Endothelial cell of umbilical vein (primary cell): ENCODE measurements at regions not wholly inside any gene's neighbourhood (a gene's known extent, or its start where the extent isn't known, plus 50 kb on each side); places are given as distances from the start of the nearest gene placed in this dataset.
"Not testable (repeated sequence)": the region's sequence is repeated elsewhere in the genome, so short reads cannot be mapped to it uniquely, and the experiment has no call there.

Experiments
- BruUV-seq: library from RNA; stranded (reverse); fragments of 400-500 nt; replicated peaks from 2 replicates; lab custom pipeline; 2021; lab: Mats Ljungman, UMichigan
- CTCF ChIA-PET: fragments of 300-600, 350-600 bp; sonication (Branson Sonifier 250); formaldehyde crosslinking; loops from one replicate; lab custom pipeline; 2021; ENCODE audit warnings: antibody characterized with exemption, inconsistent platforms; lab: Charles Lee
- POLR2A ChIA-PET: fragments of 300-600, 350-600 bp; sonication (Branson Sonifier 250); formaldehyde crosslinking; loops from one replicate; lab custom pipeline; 2021; ENCODE audit warnings: antibody characterized with exemption, inconsistent platforms; lab: Charles Lee
- DNase-seq: peaks from one replicate; pipeline ENCODE4 v3.0.0-alpha.2; 2011; ENCODE audit warnings: low read depth, low spot score
- FAIRE-seq: peaks from 2 replicates; lab custom pipeline; 2011; peaks lifted over from hg19 to GRCh38; lab: Jason Lieb, UNC
- H2AFZ ChIP-seq: 2 replicates; pipeline ENCODE4 v1.6.0; 2012; ENCODE audit warnings: low read depth, low read length, control low read depth, inconsistent platforms
- H3K27ac ChIP-seq: 2 replicates; pipeline ENCODE4 v1.5.1; 2011; ENCODE audit warnings: low read depth, mild to moderate bottlenecking, control low read depth, low read length, moderate library complexity; ENCODE audit not compliant: insufficient read depth
- H3K27me3 ChIP-seq, 2 experiments: 2 replicates each; pipeline versions ENCODE4 v1.6.0 to v1.6.1; 2011; ENCODE audit warnings: low read length in 2 of 2, mixed read lengths in 1 of 2; ENCODE audit not compliant: control insufficient read depth in 2 of 2, insufficient read depth in 2 of 2
- H3K36me3 ChIP-seq, 2 experiments: 2 replicates in 1 of 2; 3 replicates in 1 of 2; pipeline ENCODE4 v1.5.1; 2011; ENCODE audit warnings: low read length in 2 of 2, mild to moderate bottlenecking in 1 of 2, moderate library complexity in 1 of 2; ENCODE audit not compliant: control insufficient read depth in 2 of 2, insufficient read depth in 2 of 2; ENCODE audit errors: extremely low read depth in 1 of 2
- H3K4me1 ChIP-seq: 3 replicates; pipeline ENCODE4 v1.5.1; 2011; ENCODE audit warnings: mild to moderate bottlenecking, low read length; ENCODE audit not compliant: control insufficient read depth, insufficient read depth; ENCODE audit errors: extremely low read depth
- H3K4me2 ChIP-seq: 2 replicates; pipeline ENCODE4 v1.6.1; 2011; ENCODE audit warnings: low read length, control low read depth, mixed read lengths; ENCODE audit not compliant: insufficient read depth
- H3K4me3 ChIP-seq, 3 experiments: fragments of 200-600 bp in 1 of 3; sonication (generic), shearing (Covaris generic) in 1 of 3; replicated peaks in 1 of 3; 2 replicates each; pipeline ENCODE4 v1.5.1; 2011 to 2016; ENCODE audit warnings: control low read depth in 3 of 3, low read length in 3 of 3, mild to moderate bottlenecking in 2 of 3, inconsistent platforms in 1 of 3, low read depth in 1 of 3, moderate library complexity in 1 of 3; ENCODE audit not compliant: insufficient read depth in 1 of 3
- H3K79me2 ChIP-seq: 2 replicates; pipeline ENCODE4 v1.6.0; 2012; ENCODE audit warnings: low read length, inconsistent platforms; ENCODE audit not compliant: control insufficient read depth, insufficient read depth
- H3K9ac ChIP-seq: replicated peaks from 2 replicates; pipeline ENCODE3; 2011; ENCODE audit warnings: low read length, control low read depth; ENCODE audit not compliant: insufficient read depth; ENCODE audit errors: extremely low read depth
- H3K9me1 ChIP-seq: replicated peaks from 3 replicates; pipeline ENCODE4 v1.6.0; 2011; ENCODE audit warnings: mild to moderate bottlenecking, low read length; ENCODE audit not compliant: control insufficient read depth, insufficient read depth; ENCODE audit errors: extremely low read depth
- H3K9me3 ChIP-seq: replicated peaks from 2 replicates; pipeline ENCODE4 v1.5.1; 2012; ENCODE audit warnings: low read length, inconsistent platforms; ENCODE audit not compliant: control insufficient read depth, insufficient read depth
- H4K20me1 ChIP-seq: replicated peaks from 2 replicates; pipeline ENCODE3; 2011; ENCODE audit warnings: mild to moderate bottlenecking, low read length; ENCODE audit not compliant: control insufficient read depth, insufficient read depth; ENCODE audit errors: extremely low read depth
- dilution Hi-C: fragments of 300-500 bp; cut with MboI; formaldehyde crosslinking; loops from one replicate; pipeline ENCODE4 v1.15.0; 2019; ENCODE audit warnings: low sequenced_read_pairs; ENCODE audit not compliant: extremely low pct_ligation_motif_present
- intact Hi-C: fragments of 100-400 bp; cut with micrococcal nuclease; formaldehyde crosslinking; loops from one replicate; pipeline ENCODE4 v1.10.0; 2022

DNA sequence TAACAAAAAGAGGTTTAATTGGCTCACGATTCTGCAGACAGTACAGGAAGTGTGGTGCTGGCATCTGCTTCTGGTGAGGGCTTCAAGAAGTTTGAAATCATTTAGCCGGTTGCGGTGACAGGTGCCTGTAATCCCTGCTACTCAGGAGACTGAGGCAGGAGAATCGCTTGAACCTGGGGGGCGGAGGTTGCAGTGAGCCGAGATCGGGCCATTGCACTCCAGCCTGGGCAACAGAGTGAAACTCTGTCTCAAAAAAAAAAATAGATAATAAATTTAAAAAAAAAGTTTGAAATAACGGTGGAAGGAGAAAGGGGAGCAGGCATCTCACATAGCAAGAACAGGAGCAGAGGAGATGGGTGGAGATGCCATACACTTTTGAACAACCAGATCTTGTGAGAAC is 71.9 kb upstream of the TPTE start:
- dilution Hi-C loops, FAIRE-seq, intact Hi-C loops, H3K36me3 ChIP-seq, H3K9me1 ChIP-seq, H3K9ac ChIP-seq, H3K27ac ChIP-seq, H3K4me2 ChIP-seq, H2AFZ ChIP-seq, H4K20me1 ChIP-seq, POLR2A ChIA-PET, DNase-seq, H3K4me3 ChIP-seq, H3K79me2 ChIP-seq, H3K4me1 ChIP-seq, BruUV-seq, CTCF ChIA-PET, H3K27me3 ChIP-seq: not testable (repeated sequence)
- H3K9me3 ChIP-seq = peaks cover 12% of the 10 kb centered on the region

DNA sequence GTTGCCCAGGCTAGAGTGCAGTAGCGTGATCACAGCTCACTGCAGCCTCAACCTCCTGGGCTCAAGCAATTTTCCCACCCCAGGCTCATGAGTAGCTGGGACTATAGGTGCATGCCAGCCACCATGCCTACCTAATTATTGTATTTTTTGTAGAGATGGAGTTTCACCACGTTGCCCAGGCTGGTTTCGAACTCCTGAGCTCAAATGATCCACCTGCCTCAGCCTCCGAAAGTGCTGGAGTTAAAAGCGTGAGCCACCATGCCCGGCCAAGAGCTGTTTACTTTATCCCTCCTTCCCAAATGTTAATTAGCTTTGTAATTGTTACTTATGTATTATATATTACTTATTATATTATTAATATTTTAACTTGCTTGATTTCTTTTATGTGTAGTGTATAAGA is 70.1 kb upstream of the TPTE start:
- intact Hi-C loops, H3K27ac ChIP-seq, H3K36me3 ChIP-seq, CTCF ChIA-PET, H3K27me3 ChIP-seq, H3K79me2 ChIP-seq, H4K20me1 ChIP-seq, H3K4me3 ChIP-seq, BruUV-seq, H2AFZ ChIP-seq, H3K9ac ChIP-seq, H3K9me1 ChIP-seq, H3K4me2 ChIP-seq, dilution Hi-C loops, H3K4me1 ChIP-seq, FAIRE-seq, POLR2A ChIA-PET, DNase-seq: not testable (repeated sequence)
- peaks cover 16% of the 10 kb centered on the region for H3K9me3 ChIP-seq

- H3K9me1 ChIP-seq, H3K27ac ChIP-seq, H3K9ac ChIP-seq, H3K4me2 ChIP-seq, H2AFZ ChIP-seq, dilution Hi-C loops, H3K27me3 ChIP-seq, BruUV-seq, H3K4me1 ChIP-seq, DNase-seq, H3K79me2 ChIP-seq, FAIRE-seq, CTCF ChIA-PET, H3K4me3 ChIP-seq, POLR2A ChIA-PET, H3K36me3 ChIP-seq, intact Hi-C loops, H4K20me1 ChIP-seq: not testable (repeated sequence)
- peaks cover 29% of the 10 kb centered on the region for H3K9me3 ChIP-seq
Measured at GRCh38 chr21:10457765-10458164, 63.6 kb upstream of the TPTE start.

- POLR2A ChIA-PET, H2AFZ ChIP-seq, intact Hi-C loops, H3K9me1 ChIP-seq, BruUV-seq, H3K4me1 ChIP-seq, H4K20me1 ChIP-seq, H3K79me2 ChIP-seq, dilution Hi-C loops, H3K36me3 ChIP-seq, H3K27ac ChIP-seq, DNase-seq, H3K9ac ChIP-seq, H3K4me3 ChIP-seq, CTCF ChIA-PET, H3K4me2 ChIP-seq, FAIRE-seq, H3K27me3 ChIP-seq: not testable (repeated sequence)
- H3K9me3 ChIP-seq = peaks cover 37% of the 10 kb centered on the region
Measured at GRCh38 chr21:10460957-10461356, 60.4 kb upstream of the TPTE start.
